IMR-90 (cell line): ENCODE measurements at regions not wholly inside any gene's neighbourhood (a gene's known extent, or its start where the extent isn't known, plus 50 kb on each side); places are given as distances from the start of the nearest gene placed in this dataset.

Experiments
- CTCF ChIP-seq: conservative IDR thresholded peaks from 2 replicates; pipeline ENCODE4 v1.5.1; 2012; ENCODE audit warnings: mild to moderate bottlenecking, low read depth, low read length, improper control_type of control experiment
- FOS ChIP-seq: fragments of 150-350 bp; IDR thresholded peaks from 2 replicates; pipeline ENCODE4 v1.6.1; 2016; ENCODE audit warnings: low read depth, low read length
- MXI1 ChIP-seq: IDR thresholded peaks from 2 replicates; pipeline ENCODE4 v1.6.1; 2012; ENCODE audit warnings: low read depth, mild to moderate bottlenecking, low read length, moderate library complexity, borderline replicate concordance
- POLR2A ChIP-seq: IDR thresholded peaks from 2 replicates; pipeline ENCODE4 v1.6.1; 2012; ENCODE audit warnings: mild to moderate bottlenecking, low read depth, low read length
- RAD21 ChIP-seq: IDR thresholded peaks from 2 replicates; pipeline ENCODE4 v1.6.1; 2012; ENCODE audit warnings: low read length, improper control_type of control experiment
- RFX5 ChIP-seq: IDR thresholded peaks from 2 replicates; pipeline ENCODE4 v1.8.0; 2012; ENCODE audit warnings: low read depth, mild to moderate bottlenecking, low read length, moderate library complexity
- SMC3 ChIP-seq: fragments of 150-350 bp; IDR thresholded peaks from 2 replicates; pipeline ENCODE4 v1.6.1; 2016; ENCODE audit warnings: low read depth, mild to moderate bottlenecking, antibody characterized with exemption, low read length, moderate library complexity
- TF ChIP-seq, protein P1 (sequence below): fragments of 150-350 bp; IDR thresholded peaks from 2 replicates; pipeline ENCODE4 v1.6.1; 2017; ENCODE audit warnings: mild to moderate bottlenecking, antibody characterized with exemption, low read length, low read depth

- TF ChIP-seq POLR2A (no peak), RAD21 (no peak), CTCF (no peak), SMC3 (no peak), MXI1 (no peak), RFX5 (no peak), FOS (no peak)
- TF ChIP-seq, protein P1, sequence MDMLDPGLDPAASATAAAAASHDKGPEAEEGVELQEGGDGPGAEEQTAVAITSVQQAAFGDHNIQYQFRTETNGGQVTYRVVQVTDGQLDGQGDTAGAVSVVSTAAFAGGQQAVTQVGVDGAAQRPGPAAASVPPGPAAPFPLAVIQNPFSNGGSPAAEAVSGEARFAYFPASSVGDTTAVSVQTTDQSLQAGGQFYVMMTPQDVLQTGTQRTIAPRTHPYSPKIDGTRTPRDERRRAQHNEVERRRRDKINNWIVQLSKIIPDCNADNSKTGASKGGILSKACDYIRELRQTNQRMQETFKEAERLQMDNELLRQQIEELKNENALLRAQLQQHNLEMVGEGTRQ: no peak
Measured at GRCh38 chr2:139424101-139424500, 643.9 kb upstream of the NXPH2 start.
